PFSK-1 (cell line): ENCODE measurements at regions not wholly inside any gene's neighbourhood (a gene's known extent, or its start where the extent isn't known, plus 50 kb on each side); places are given as distances from the start of the nearest gene placed in this dataset.

Experiments used
- FOXP2 ChIP-seq: optimal IDR thresholded peaks from 2 replicates; pipeline ENCODE3; 2011; ENCODE audit warnings: borderline replicate concordance, control low read depth, inconsistent platforms; ENCODE audit not compliant: insufficient read depth; ENCODE audit errors: extremely low read length, extremely low read depth
- POLR2AphosphoS5 ChIP-seq: IDR thresholded peaks from 2 replicates; pipeline ENCODE4 v1.6.1; 2012; ENCODE audit warnings: low read depth, mild to moderate bottlenecking, control low read depth, low read length, moderate library complexity
- SIN3A ChIP-seq: IDR thresholded peaks from 2 replicates; pipeline ENCODE4 v1.6.1; 2012; ENCODE audit warnings: mild to moderate bottlenecking, low read length, moderate library complexity, borderline replicate concordance; ENCODE audit not compliant: insufficient read depth
- TAF1 ChIP-seq: IDR thresholded peaks from 2 replicates; pipeline ENCODE4 v1.6.1; 2012; ENCODE audit warnings: low read length, control low read depth, borderline replicate concordance; ENCODE audit not compliant: insufficient read depth
- TF ChIP-seq, protein P1 (sequence below), 2 experiments: IDR thresholded peaks; 2 replicates each; pipeline versions ENCODE4 v1.6.1 to v1.8.0; 2011 to 2012; ENCODE audit warnings: low read depth in 2 of 2, low read length in 2 of 2, control low read depth in 1 of 2, inconsistent platforms in 1 of 2, mild to moderate bottlenecking in 1 of 2, moderate library complexity in 1 of 2; ENCODE audit not compliant: insufficient read depth in 1 of 2

DNA sequence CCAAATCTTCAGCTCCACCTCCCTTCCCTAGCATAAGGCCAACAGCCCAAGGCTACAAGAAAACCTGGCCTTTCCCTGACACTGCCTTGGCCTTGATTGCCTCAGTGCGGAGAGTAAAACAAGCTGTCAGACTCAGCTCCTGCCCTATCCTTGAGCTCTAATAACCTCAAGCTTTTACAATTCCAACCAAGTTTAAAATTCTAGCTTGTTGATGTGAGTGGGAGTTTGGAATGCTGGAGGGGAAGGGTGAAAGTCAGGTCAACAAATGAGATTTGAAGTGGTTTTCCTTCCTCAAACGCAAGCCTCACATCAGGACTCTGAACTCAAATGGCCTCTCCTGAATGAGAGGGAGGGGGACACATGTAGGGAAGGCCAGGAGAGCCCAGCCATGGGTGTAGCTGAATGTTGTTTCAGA is 197.0 kb upstream of the VLDLR start:
- no peak for TF ChIP-seq POLR2AphosphoS5
- TF ChIP-seq, protein P1, sequence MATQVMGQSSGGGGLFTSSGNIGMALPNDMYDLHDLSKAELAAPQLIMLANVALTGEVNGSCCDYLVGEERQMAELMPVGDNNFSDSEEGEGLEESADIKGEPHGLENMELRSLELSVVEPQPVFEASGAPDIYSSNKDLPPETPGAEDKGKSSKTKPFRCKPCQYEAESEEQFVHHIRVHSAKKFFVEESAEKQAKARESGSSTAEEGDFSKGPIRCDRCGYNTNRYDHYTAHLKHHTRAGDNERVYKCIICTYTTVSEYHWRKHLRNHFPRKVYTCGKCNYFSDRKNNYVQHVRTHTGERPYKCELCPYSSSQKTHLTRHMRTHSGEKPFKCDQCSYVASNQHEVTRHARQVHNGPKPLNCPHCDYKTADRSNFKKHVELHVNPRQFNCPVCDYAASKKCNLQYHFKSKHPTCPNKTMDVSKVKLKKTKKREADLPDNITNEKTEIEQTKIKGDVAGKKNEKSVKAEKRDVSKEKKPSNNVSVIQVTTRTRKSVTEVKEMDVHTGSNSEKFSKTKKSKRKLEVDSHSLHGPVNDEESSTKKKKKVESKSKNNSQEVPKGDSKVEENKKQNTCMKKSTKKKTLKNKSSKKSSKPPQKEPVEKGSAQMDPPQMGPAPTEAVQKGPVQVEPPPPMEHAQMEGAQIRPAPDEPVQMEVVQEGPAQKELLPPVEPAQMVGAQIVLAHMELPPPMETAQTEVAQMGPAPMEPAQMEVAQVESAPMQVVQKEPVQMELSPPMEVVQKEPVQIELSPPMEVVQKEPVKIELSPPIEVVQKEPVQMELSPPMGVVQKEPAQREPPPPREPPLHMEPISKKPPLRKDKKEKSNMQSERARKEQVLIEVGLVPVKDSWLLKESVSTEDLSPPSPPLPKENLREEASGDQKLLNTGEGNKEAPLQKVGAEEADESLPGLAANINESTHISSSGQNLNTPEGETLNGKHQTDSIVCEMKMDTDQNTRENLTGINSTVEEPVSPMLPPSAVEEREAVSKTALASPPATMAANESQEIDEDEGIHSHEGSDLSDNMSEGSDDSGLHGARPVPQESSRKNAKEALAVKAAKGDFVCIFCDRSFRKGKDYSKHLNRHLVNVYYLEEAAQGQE (IDR thresholded peaks at IDR 0.05; ENCODE audit: insufficient read depth in 1 of 2, low read depth in 2 of 2, low read length in 2 of 2), result no peak
- TF ChIP-seq SIN3A, result no peak
- no peak for TF ChIP-seq FOXP2
- TF ChIP-seq TAF1, result no peak
